ENCODE measurements at regions not wholly inside any gene's neighbourhood (a gene's known extent, or its start where the extent isn't known, plus 50 kb on each side); places are given as distances from the start of the nearest gene placed in this dataset.
"Not testable (repeated sequence)": the region's sequence is repeated elsewhere in the genome, so short reads cannot be mapped to it uniquely, and the experiment has no call there.

- no peak for DNase-seq (ENCODE audit: low read depth in 2 of 2)
Measured at GRCh38 chr15:45868109-45868691, 233.4 kb downstream of the SQOR start.

DNA sequence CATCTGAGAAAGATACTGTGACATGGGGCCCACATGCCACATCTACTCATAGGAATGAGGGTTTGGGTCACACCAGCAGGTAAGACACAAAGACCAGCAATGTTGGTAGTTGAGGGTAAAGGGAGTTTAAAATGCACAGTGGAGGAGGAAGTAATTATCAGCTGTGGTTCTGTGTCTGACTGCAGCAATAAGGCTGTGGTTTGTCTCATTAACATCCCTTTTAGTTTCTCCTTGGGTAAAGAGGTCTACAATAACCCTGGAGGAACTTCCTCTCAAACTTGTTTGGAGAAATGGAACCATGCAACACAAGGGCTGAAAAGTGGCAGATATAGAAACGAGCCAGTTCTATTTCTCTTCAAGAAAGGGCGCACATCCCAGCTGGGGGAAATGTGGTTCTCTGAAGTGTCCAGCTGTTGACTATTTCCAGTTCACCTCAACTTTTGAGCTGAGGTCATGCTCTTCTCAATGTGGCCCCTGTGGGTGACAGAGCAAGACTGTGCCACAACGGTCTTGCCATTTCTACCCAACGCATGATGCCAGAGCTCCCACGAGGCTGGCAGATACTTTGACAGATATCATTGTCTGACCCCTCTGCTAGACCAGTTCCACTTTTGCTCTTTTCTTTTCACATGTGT, 234.3 kb downstream of the SQOR start:
- DNase-seq (ENCODE audit: low read depth in 2 of 2) = no peak

- no peak for DNase-seq (ENCODE audit: low read depth in 2 of 2)
Measured at GRCh38 chr15:45871121-45871855, 236.5 kb downstream of the SQOR start.

DNA sequence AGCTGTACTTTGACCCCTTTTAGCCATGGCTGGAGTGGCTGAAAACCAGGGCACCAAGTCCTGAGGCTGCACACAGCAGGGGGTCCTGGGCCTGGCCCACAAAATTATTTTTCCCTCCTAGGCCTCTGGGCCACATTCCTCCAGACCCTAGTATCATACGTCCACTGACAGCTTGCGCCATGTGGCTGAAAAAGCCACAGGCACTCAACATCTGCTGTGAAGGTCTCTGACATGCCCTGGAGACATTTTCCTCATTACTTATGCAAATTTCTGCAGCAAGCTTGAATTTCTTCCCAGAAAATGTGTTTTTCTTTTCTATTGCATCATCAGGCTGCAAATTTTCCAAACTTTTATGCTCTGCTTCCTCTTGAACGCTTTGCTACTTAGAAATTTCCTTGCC, 239.0 kb downstream of the SQOR start:
- DNase-seq (ENCODE audit: low read depth in 2 of 2) = no peak

- DNase-seq (ENCODE audit: low read depth in 2 of 2) = not testable (repeated sequence)
Measured at GRCh38 chr15:45874566-45874965, 239.7 kb downstream of the SQOR start.

GRCh38 chr15:45884289-45884688, 249.5 kb downstream of the SQOR start:
- no peak for DNase-seq (ENCODE audit: low read depth in 2 of 2)

DNA sequence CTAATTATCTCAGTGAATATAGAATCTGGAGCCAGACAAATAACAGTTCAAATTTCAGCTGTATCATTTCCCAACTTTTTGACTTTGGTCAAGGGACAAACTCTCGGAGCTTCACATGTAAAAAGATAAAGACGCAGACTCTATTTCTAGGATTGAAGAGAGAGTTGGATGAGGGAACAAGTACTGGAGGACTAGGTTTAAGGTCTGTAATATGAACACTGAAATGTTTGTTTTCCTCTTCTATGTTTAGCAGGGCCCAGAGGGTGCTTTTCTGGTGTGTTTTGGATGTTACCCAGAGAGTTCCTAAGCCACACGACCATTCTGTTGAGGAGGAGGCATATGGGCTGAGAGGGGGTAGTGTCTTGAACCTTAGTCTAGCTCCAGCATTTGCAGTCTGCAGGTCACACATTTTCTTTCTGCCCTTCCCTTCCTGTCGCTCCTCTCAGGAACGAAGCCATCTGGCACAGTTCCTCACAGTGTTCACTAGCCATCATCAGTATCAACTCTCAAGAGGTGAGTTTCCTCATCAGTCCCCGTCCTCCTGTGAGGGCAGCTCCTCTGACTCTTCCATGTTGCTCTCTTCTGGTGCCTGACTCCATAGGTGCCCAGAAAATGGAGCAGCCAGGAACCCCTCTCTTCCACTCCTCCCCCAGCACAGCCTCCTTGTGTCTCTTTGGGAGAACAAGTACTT, 250.1 kb downstream of the SQOR start:
- DNase-seq (ENCODE audit: low read depth in 2 of 2) = no peak

DNA sequence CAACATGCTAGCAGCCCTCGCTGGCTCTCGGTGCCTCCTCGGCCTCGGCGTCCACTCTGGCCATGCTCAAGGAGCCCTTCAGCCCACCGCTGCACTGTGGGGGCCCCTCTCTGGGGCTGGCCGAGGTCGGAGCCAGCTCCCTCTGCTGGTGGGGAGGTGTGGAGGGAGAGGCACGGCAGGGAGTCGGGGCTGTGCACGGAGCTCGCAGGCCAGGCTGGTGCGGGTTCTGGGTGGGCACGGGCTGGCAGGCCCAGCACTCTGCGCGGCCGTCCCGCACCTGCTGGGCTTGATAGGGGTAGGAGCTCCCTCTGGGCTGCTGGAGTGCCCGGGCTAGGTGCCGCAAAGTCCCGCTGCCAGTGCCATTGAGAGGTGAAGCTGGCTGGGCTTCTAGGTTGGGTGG, 251.0 kb downstream of the SQOR start:
- DNase-seq (ENCODE audit: low read depth in 2 of 2) = no peak

GRCh38 chr15:45891766-45892165, 256.9 kb downstream of the SQOR start:
- no peak for DNase-seq (ENCODE audit: low read depth in 2 of 2)

- DNase-seq (ENCODE audit: low read depth in 2 of 2) = no peak
Measured at GRCh38 chr15:45892182-45892581, 257.4 kb downstream of the SQOR start.

- DNase-seq (ENCODE audit: low read depth in 2 of 2) = no peak
Measured at GRCh38 chr15:45903283-45903682, 268.5 kb downstream of the SQOR start.

GRCh38 chr15:45904019-45904418, 269.2 kb downstream of the SQOR start:
- no peak for DNase-seq (ENCODE audit: low read depth in 2 of 2)

DNA sequence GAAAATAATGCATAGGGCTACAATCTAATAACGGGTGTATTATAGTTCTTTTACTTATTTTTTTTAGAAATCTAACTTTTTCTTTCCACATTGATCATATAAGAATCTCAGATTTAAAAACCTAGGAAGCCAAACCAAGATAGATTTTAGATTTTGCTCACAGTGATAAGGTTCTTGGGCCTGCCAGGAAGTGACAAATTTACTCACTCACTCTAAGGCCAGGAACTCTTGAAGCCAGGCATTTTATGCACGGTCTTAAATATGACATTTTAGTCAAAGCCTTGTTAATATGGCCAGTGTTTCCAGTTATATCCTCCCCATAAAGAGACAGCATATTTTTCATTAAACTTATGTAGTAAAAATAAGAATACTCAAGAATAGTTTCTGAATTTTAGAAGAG, 271.4 kb downstream of the SQOR start:
- no peak for DNase-seq (ENCODE audit: low read depth in 2 of 2)

- DNase-seq (ENCODE audit: low read depth in 2 of 2) = no peak
Measured at GRCh38 chr15:45910671-45911070, 275.8 kb downstream of the SQOR start.

DNA sequence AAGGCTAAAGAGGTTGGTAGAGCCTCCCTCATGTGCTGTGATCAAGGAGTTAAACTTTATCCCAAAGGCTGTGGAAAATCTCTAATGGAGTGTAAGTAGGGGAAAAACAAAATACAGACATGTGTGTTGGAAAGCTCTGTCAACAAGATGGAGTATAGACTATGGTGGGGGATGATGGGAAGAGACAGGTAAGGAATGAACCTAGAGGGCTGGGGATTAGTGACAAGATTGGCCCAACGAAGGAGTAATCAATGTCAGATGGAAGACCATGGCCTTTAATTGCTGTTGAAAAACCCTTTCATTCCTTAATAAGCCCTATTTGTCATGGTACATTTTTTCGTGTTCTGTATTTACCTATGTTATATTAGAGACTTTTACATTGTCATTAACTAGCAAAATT, 278.6 kb downstream of the SQOR start:
- no peak for DNase-seq (ENCODE audit: low read depth in 2 of 2)

GRCh38 chr15:45914425-45914824, 279.6 kb downstream of the SQOR start:
- DNase-seq (ENCODE audit: low read depth in 2 of 2) = no peak

DNA sequence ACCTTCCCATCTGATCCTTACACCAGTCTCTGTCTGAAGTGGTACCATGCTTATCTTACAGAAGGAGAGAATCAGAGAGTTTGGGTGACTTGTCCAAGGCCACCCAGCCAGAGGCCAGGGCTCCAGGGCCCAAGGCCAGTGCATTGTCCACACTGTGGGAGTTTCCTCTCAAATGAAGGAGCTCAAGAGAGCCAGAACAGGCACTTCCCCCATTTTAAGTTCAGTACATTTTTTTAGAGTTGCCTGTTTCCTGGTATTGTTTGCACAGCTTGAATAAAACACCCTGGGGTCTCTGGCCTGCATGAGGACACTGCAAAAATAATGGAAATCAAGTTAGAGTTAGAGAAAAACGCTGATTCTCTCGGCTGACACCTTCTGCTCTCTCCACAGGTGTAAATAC, 284.0 kb downstream of the SQOR start:
- no peak for DNase-seq (ENCODE audit: low read depth in 2 of 2)

- DNase-seq (ENCODE audit: low read depth in 2 of 2) = no peak
Measured at GRCh38 chr15:45919806-45920205, 285.0 kb downstream of the SQOR start.

DNA sequence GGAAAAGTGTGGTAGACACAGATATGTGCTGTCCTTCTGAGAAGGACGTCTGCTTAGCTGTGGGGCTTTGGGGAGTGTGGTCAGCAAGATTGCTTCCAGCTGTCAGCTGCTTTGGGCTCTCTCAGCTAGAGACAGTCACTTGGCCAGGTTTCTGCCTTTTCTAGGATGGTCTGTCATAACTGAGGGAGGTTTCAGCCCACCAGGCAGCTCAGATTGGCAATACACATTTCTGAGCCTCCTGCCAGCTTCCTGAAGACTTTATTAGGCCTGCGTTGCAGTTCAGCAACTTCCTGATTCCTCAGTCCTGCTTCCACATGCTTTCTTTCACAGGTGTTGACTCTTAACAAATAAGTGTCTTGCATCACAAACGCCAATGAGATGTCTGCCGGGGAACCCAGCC, 286.5 kb downstream of the SQOR start:
- DNase-seq (ENCODE audit: low read depth in 2 of 2) = no peak

GRCh38 chr15:45921978-45922377, 287.1 kb downstream of the SQOR start:
- no peak for DNase-seq (ENCODE audit: low read depth in 2 of 2)

DNA sequence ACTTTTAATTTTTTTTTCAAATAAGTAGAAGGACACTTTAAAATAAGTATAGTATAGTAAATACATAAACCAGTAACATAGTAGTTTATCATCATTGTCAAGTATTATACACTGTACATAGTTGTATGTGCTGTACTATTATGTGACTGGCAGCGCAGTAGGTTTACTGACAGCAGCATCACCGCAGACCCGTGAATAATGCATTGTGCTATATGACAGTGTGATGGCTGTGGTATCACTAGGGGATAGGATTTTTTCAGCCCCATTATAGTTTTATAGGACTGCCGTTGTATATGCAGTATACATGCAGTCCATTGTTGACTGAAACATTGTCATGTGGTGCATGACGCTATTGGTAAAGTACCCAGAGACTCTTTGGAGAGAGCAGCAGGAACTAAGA, 306.5 kb downstream of the SQOR start:
- DNase-seq (ENCODE audit: low read depth in 2 of 2) = no peak

DNA sequence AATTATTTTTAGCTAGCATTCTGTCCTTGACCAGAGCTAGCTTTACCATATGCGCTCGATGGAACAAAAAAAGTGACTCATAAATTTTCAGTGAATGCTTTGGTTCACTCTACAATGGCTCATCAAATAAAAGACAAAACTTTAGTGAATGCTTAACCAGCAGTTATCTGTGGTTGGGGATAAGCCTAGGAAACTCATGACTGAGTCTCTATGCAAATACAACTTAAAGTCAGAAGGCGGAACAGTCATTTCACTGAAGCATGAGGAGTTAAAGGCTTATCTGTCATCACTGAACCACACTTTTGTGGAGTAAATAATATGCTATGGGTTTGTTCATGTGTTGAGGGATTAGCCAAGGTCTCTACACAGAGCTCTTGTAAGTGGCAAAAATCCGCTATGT, 308.4 kb downstream of the SQOR start:
- DNase-seq (ENCODE audit: low read depth in 2 of 2) = no peak

DNA sequence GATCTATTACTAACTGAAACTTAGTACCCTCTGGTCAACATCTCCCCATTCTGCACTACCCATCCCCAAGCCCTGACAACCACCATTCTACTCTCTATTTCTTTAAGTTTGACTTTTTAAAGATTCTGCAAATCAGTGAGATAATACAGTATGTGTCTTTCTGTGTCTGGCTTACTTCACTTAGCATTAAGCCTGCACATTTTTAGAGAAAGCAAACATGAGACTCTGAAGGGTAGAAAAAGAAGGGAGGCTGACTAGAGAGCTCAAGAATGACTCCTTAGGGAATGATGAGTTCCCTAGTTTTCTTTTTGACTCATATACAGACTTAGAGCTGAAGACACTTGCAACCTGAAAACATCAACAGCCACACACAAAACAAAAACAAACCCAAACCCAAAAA, 311.3 kb downstream of the SQOR start:
- no peak for DNase-seq (ENCODE audit: low read depth in 2 of 2)
